DND-41 (cell line): ENCODE measurements at regions not wholly inside any gene's neighbourhood (a gene's known extent, or its start where the extent isn't known, plus 50 kb on each side); places are given as distances from the start of the nearest gene placed in this dataset.

Experiments
- ATAC-seq: fragments of 200-7000 bp; cut with Tn5 transposase; 3 replicates; pipeline ENCODE4 v1.9.1; 2021; ENCODE audit warnings: low read depth; ENCODE audit not compliant: insufficient read depth
- DNase-seq: peaks from one replicate; pipeline ENCODE4 v3.0.0-alpha.2; 2020
- H2AFZ ChIP-seq: 2 replicates; pipeline ENCODE4 v1.6.0; 2012; ENCODE audit warnings: low read depth, low read length
- H3K27ac ChIP-seq: 2 replicates; pipeline ENCODE4 v1.5.1; 2012; ENCODE audit warnings: low read length, inconsistent platforms
- H3K27me3 ChIP-seq: fragments of 200-600 bp; sonication (generic); 2 replicates; pipeline ENCODE4 v1.6.0; 2012; ENCODE audit warnings: low read length, mild to moderate bottlenecking, inconsistent platforms; ENCODE audit not compliant: insufficient read depth, poor library complexity
- H3K36me3 ChIP-seq: 2 replicates; pipeline ENCODE4 v1.5.1; 2012; ENCODE audit warnings: low read length, inconsistent platforms; ENCODE audit not compliant: insufficient read depth
- H3K4me1 ChIP-seq: 2 replicates; pipeline ENCODE4 v1.5.1; 2012; ENCODE audit warnings: mild to moderate bottlenecking, low read length; ENCODE audit not compliant: insufficient read depth
- H3K4me2 ChIP-seq: 2 replicates; pipeline ENCODE4 v1.6.0; 2012; ENCODE audit warnings: mild to moderate bottlenecking, moderate library complexity, low read length, inconsistent platforms; ENCODE audit not compliant: insufficient read depth
- H3K4me3 ChIP-seq, 2 experiments: fragments of 200-600 bp in 1 of 2; shearing (Covaris generic) in 1 of 2; 2 replicates each; pipeline ENCODE4 v1.5.1; 2012 to 2016; ENCODE audit warnings: inconsistent platforms in 2 of 2, low read length in 2 of 2, mild to moderate bottlenecking in 2 of 2, low read depth in 1 of 2, moderate library complexity in 1 of 2
- H3K79me2 ChIP-seq: 2 replicates; pipeline ENCODE4 v1.6.0; 2012; ENCODE audit warnings: low read length, inconsistent platforms; ENCODE audit not compliant: insufficient read depth
- H3K9ac ChIP-seq: 2 replicates; pipeline ENCODE4 v1.6.0; 2012; ENCODE audit warnings: low read depth, mild to moderate bottlenecking, inconsistent platforms, low read length, moderate library complexity
- H3K9me3 ChIP-seq: 2 replicates; pipeline ENCODE4 v1.5.1; 2012; ENCODE audit warnings: low read length, moderate library complexity, mild to moderate bottlenecking, inconsistent platforms; ENCODE audit not compliant: insufficient read depth, severe bottlenecking
- H4K20me1 ChIP-seq: 2 replicates; pipeline ENCODE4 v1.6.0; 2012; ENCODE audit warnings: low read length; ENCODE audit not compliant: insufficient read depth
- EZH2 ChIP-seq: IDR thresholded peaks from 3 replicates; pipeline ENCODE4 v1.6.1; 2012; ENCODE audit warnings: borderline replicate concordance, low read depth, mild to moderate bottlenecking, moderate library complexity, low read length, inconsistent platforms; ENCODE audit not compliant: severe bottlenecking
- TF ChIP-seq, protein P1 (sequence below): IDR thresholded peaks from 2 replicates; pipeline ENCODE4 v1.5.1; 2012; ENCODE audit warnings: borderline replicate concordance, low read length, moderate library complexity, mild to moderate bottlenecking; ENCODE audit not compliant: poor library complexity, severe bottlenecking; ENCODE audit errors: extremely low read depth

DNA sequence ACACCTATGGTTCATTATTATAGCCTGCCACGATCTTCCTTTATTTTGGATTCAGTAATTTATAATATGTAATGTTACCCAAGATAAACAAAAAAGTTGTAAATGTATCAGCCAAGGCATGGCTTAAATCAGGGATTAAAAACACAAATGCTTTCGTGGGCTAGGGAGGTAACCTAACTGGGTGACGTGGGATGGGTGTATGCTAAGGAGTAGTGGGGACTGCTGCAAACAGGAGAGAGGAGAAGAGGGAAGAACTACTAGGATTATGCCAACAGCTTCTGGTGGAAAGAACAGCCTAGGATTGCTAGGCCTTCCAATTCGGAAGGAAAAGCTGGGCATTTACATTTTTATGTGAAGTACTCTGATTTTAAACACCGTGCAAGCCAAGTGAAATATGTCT lies 244.8 kb upstream of the POU3F2 start:
- Histone ChIP-seq H3K4me2 (no peak overlapping the region), H3K9ac (no peak overlapping the region), H3K27me3 (no peaks in the 10 kb centered on the region), H2AFZ (no peak overlapping the region), H3K9me3 (no peaks in the 10 kb centered on the region), H3K27ac (no peak overlapping the region), H3K4me1 (no peaks in the 10 kb centered on the region), H3K79me2 (no peaks in the 10 kb centered on the region), H3K4me3 (no peak overlapping the region), H4K20me1 (no peaks in the 10 kb centered on the region), H3K36me3 (no peaks in the 10 kb centered on the region)
- no peak for TF ChIP-seq EZH2
- TF ChIP-seq, protein P1, sequence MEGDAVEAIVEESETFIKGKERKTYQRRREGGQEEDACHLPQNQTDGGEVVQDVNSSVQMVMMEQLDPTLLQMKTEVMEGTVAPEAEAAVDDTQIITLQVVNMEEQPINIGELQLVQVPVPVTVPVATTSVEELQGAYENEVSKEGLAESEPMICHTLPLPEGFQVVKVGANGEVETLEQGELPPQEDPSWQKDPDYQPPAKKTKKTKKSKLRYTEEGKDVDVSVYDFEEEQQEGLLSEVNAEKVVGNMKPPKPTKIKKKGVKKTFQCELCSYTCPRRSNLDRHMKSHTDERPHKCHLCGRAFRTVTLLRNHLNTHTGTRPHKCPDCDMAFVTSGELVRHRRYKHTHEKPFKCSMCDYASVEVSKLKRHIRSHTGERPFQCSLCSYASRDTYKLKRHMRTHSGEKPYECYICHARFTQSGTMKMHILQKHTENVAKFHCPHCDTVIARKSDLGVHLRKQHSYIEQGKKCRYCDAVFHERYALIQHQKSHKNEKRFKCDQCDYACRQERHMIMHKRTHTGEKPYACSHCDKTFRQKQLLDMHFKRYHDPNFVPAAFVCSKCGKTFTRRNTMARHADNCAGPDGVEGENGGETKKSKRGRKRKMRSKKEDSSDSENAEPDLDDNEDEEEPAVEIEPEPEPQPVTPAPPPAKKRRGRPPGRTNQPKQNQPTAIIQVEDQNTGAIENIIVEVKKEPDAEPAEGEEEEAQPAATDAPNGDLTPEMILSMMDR = no peak
- ATAC-seq = no peak
- no peak for DNase-seq

DNA sequence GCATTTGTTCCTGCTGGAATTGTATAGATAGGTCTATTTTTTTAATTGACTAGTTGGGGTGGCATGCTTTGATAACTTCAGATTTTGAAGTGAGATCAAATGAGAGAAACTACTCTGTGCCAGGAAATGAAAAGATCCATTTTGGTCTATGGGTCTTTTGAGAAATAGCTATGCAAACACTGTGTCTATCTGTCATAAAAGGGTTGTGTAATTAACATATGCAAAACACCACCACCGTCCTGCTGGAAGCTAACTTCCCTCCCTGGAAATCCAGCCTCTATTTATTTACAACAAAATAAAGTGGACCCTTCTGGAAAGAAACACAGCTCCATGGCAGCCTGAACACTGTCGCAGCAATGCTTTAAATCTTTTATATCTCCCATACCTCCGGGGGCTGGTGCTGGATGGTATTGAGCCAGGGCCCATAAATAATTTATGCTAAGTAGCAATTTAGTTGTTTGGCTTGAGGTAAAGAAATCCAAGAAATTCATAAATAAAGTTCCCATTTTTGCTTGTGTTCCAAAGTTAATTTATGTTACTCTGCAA lies 244.2 kb upstream of the POU3F2 start:
- H3K27me3 ChIP-seq = no peaks in the 10 kb centered on the region
- ATAC-seq (no peak), DNase-seq (no peak)
- no peak overlapping the region for H3K4me2 ChIP-seq
- H3K4me3 ChIP-seq = no peak overlapping the region
- H3K9ac ChIP-seq = no peak overlapping the region
- no peak for TF ChIP-seq EZH2
- TF ChIP-seq, protein P1 = no peak
- H3K9me3 ChIP-seq = no peaks in the 10 kb centered on the region
- H3K36me3 ChIP-seq = no peaks in the 10 kb centered on the region
- no peak overlapping the region for H3K27ac ChIP-seq
- H2AFZ ChIP-seq = no peak overlapping the region
- H3K4me1 ChIP-seq = no peaks in the 10 kb centered on the region
- H3K79me2 ChIP-seq = no peaks in the 10 kb centered on the region
- H4K20me1 ChIP-seq = no peaks in the 10 kb centered on the region

DNA sequence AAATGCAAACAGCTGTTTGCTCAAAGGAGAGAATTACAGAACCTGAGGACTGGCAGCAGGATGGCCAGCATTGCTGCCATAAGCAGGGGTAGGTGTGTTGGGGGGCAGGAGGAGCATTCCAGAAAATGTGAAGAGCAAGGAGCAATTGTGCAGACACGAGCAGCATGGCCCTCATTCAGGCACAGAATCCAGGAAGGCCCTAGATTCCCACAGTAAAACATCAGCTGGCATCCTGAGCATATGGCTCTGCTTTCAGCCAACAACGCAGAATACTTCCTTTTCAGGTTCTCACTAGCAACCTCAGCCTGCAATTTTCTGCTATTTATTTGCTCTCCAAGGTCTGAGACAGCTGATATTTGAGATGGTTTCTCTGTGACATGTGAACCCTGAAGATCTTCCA lies 243.4 kb upstream of the POU3F2 start:
- Histone ChIP-seq H2AFZ (no peak overlapping the region), H3K36me3 (no peaks in the 10 kb centered on the region), H3K4me2 (no peak overlapping the region), H3K9me3 (no peaks in the 10 kb centered on the region), H4K20me1 (no peaks in the 10 kb centered on the region), H3K4me3 (no peak overlapping the region), H3K9ac (no peak overlapping the region), H3K27ac (no peak overlapping the region), H3K4me1 (no peaks in the 10 kb centered on the region), H3K27me3 (no peaks in the 10 kb centered on the region), H3K79me2 (no peaks in the 10 kb centered on the region)
- ATAC-seq = no peak
- TF ChIP-seq, protein P1 = no peak
- TF ChIP-seq EZH2 = no peak
- no peak for DNase-seq

DNA sequence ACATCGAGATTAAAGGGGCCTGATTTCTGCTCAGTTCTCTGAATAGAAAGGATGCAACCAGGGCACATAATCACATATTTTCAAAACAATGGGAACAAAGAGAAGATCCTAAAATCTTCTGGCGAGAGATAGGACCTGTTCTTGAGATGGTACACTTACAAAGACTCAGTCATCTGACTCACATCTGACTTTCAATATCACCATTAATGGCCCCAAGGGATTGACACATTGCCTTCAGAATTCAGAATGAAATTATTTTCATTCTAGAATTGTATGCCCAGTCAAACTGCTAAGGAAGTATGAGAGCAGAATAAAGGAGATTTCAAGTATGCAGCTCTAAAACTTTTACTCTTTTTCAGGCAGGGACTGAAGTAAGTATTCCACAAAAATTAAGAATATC lies 240.7 kb upstream of the POU3F2 start:
- ATAC-seq = no peak
- H3K9me3 ChIP-seq = no peaks in the 10 kb centered on the region

More for the DNA sequence above, 240.7 kb upstream of the POU3F2 start:
- DNase-seq = no peak
- Histone ChIP-seq H3K4me2 (no peak overlapping the region), H3K27ac (no peak overlapping the region), H4K20me1 (no peaks in the 10 kb centered on the region), H3K36me3 (no peaks in the 10 kb centered on the region), H3K9ac (no peak overlapping the region), H3K79me2 (no peaks in the 10 kb centered on the region), H3K4me1 (no peaks in the 10 kb centered on the region), H2AFZ (no peak overlapping the region), H3K4me3 (no peak overlapping the region), H3K27me3 (no peaks in the 10 kb centered on the region)
- TF ChIP-seq, protein P1 = no peak
- no peak for TF ChIP-seq EZH2
